T-helper 17 cell (primary cell): ENCODE measurements at regions not wholly inside any gene's neighbourhood (a gene's known extent, or its start where the extent isn't known, plus 50 kb on each side); places are given as distances from the start of the nearest gene placed in this dataset.
"Not testable (repeated sequence)": the region's sequence is repeated elsewhere in the genome, so short reads cannot be mapped to it uniquely, and the experiment has no call there.

Experiments
- ATAC-seq: fragments of 150-1000 bp; cut with Tn5 transposase; 2 replicates; pipeline ENCODE4 v1.10.0; 2021; ENCODE audit warnings: mild to moderate bottlenecking, moderate library complexity
- DNase-seq, 3 donors: peaks; one replicate each; pipeline versions ENCODE4 v3.0.0 to v3.0.0-alpha.2; 2020 to 2021
- H3K9me3 ChIP-seq: one replicate; pipeline ENCODE4 v1.7.0; 2013; ENCODE audit warnings: low read length, mild to moderate bottlenecking; ENCODE audit not compliant: control insufficient read depth, poor library complexity, severe bottlenecking
- H3K27ac Mint-ChIP-seq: one replicate; pipeline ENCODE4 v1.8.0; 2022; ENCODE audit warnings: mild to moderate bottlenecking, moderate library complexity, mixed read lengths
- H3K27me3 Mint-ChIP-seq: one replicate; pipeline ENCODE4 v1.8.0; 2022; ENCODE audit warnings: mixed read lengths
- H3K36me3 Mint-ChIP-seq: one replicate; pipeline ENCODE4 v1.8.0; 2022; ENCODE audit warnings: low read depth, mixed read lengths
- H3K4me1 Mint-ChIP-seq: one replicate; pipeline ENCODE4 v1.8.0; 2022; ENCODE audit warnings: mild to moderate bottlenecking, mixed read lengths
- H3K4me3 Mint-ChIP-seq: one replicate; pipeline ENCODE4 v1.8.0; 2022; ENCODE audit warnings: mild to moderate bottlenecking, moderate library complexity, mixed read lengths

GRCh38 chr7:68074242-68074641 lies 1077.6 kb downstream of the TYW1 start:
- Mint-ChIP-seq H3K36me3 (no peaks in the 10 kb centered on the region), H3K27ac (no peak overlapping the region), H3K4me1 (no peaks in the 10 kb centered on the region), H3K27me3 (no peaks in the 10 kb centered on the region), H3K4me3 (no peak overlapping the region)
- H3K9me3 ChIP-seq: no peaks in the 10 kb centered on the region
- DNase-seq: no peak
- ATAC-seq: no peak

GRCh38 chr7:68078157-68078710 lies 1081.6 kb downstream of the TYW1 start:
- Mint-ChIP-seq H3K4me3 (no peak overlapping the region), H3K27me3 (no peaks in the 10 kb centered on the region), H3K27ac (no peak overlapping the region), H3K4me1 (no peaks in the 10 kb centered on the region), H3K36me3 (no peaks in the 10 kb centered on the region)
- ATAC-seq (no peak), DNase-seq (no peak)
- no peaks in the 10 kb centered on the region for H3K9me3 ChIP-seq

DNA sequence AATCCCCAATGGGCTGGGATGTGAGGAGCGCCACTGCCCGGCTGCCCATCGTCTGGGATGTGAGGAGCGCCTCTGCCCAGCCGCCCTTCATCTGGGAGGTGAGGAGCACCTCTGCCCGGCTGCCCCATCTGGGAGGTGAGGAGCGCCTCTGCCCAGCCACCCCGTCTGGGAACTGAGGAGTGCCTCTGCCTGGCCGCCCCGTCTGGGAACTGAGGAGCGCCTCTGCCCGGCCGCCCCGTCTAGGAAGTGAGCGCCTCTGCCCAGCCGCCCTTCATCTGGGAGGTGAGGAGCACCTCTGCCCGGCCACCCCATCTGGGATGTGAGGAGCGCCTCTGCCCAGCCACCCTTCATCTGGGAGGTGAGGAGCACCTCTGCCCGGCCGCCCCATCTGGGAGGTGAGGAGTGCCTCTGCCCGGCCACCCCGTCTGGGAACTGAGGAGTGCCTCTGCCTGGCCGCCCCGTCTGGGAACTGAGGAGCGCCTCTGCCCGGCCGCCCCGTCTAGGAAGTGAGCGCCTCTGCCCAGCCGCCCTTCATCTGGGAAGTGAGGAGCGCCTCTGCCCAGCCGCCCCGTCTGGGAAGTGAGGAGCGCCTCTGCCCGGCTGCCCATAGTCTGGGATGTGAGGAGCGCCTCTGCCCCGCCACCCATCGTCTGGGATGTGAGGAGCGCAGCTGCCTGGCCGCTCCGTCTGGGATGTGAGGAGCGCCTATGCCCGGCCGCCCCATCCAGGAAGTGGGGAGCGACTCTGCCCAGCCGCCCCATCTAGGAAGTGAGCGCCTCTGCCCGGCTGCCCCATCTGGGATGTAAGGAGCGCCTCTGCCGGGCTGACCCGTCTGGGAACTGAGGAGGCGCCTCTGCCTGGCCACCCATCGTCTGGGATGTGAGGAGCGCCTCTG lies 1085.7 kb downstream of the TYW1 start:
- not testable (repeated sequence) for H3K36me3 Mint-ChIP-seq, DNase-seq, H3K27me3 Mint-ChIP-seq, H3K4me3 Mint-ChIP-seq, H3K9me3 ChIP-seq, H3K27ac Mint-ChIP-seq, H3K4me1 Mint-ChIP-seq, ATAC-seq

DNA sequence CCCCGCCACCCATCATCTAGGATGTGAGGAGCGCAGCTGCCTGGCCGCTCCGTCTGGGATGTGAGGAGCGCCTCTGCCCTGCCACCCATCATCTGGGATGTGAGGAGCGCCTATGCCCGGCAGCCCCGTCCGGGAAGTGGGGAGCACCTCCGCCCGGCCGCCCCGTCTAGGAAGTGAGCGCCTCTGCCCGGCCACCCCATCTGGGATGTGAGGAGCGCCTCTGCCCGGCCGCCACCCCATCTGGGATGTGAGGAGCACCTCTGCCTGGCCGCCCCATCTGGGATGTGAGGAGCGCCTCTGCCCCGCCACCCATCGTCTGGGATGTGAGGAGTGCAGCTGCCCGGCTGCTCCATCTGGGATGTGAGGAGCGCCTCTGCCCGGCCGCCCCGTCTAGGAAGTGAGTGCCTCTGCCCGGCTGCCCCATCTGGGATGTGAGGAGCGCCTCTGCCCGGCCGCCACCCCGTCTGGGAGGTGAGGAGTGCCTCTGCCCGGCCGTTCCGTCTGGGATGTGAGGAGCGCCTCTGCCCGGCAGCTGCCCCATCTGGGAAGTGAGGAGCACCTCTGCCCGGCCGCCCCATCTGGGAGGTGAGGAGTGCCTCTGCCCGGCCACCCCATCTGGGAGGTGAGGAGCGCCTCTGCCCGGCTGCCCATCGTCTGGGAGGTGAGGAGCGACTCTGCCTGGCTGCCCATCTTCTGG lies 1086.5 kb downstream of the TYW1 start:
- not testable (repeated sequence) for H3K27ac Mint-ChIP-seq, ATAC-seq, H3K9me3 ChIP-seq, H3K36me3 Mint-ChIP-seq, H3K27me3 Mint-ChIP-seq, DNase-seq, H3K4me3 Mint-ChIP-seq, H3K4me1 Mint-ChIP-seq

DNA sequence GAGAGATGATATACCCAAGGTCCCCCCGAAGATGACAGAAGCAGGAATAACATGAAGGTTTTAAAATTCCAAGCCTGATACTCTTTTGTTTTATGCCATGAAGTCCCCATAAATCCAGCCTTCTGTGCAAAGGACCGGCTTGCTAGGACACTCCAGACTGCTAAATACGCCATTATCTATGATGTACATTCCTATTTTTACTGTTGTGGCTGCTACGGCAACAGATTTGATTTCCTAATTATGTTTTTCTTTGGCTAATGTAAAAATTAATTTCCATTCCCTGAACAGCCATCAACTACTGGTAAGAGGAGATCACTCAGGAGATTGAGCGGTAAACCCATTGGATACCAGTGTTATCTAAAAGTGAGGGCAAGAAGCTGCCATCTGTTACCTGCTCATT lies 1090.8 kb downstream of the TYW1 start:
- ATAC-seq: no peak
- Mint-ChIP-seq H3K27ac (no peak overlapping the region), H3K4me3 (no peak overlapping the region), H3K36me3 (no peaks in the 10 kb centered on the region), H3K27me3 (no peaks in the 10 kb centered on the region), H3K4me1 (no peaks in the 10 kb centered on the region)
- no peaks in the 10 kb centered on the region for H3K9me3 ChIP-seq
- no peak for DNase-seq

DNA sequence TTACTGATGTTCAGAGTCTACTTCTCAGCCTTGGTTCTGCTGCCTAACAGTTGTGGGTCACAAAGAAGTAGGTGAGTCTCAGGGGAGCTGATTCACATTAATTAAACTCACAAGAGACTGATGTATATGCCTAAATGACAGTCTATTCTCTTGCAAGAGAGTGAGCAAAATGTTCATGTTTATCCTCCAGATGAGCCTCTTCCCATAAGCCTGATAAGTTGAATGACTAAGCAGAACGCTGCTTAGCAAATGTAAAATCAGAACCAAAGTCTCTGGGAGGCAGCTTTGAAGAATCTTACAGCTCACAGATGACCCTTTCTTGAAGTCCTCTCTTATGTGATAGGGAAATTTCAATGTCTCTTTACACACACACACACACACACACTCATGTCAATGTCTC lies 1092.2 kb downstream of the TYW1 start:
- H3K4me1 Mint-ChIP-seq: no peaks in the 10 kb centered on the region
- no peaks in the 10 kb centered on the region for H3K9me3 ChIP-seq
- ATAC-seq: no peak
- no peaks in the 10 kb centered on the region for H3K27me3 Mint-ChIP-seq
- no peak for DNase-seq
- H3K4me3 Mint-ChIP-seq: no peak overlapping the region
- H3K36me3 Mint-ChIP-seq: peaks cover 2% of the 10 kb centered on the region
- H3K27ac Mint-ChIP-seq: no peak overlapping the region

- H3K9me3 ChIP-seq, H3K27ac Mint-ChIP-seq, DNase-seq, H3K36me3 Mint-ChIP-seq, H3K4me3 Mint-ChIP-seq, H3K27me3 Mint-ChIP-seq, H3K4me1 Mint-ChIP-seq, ATAC-seq: not testable (repeated sequence)
These were observed 1093.6 kb downstream of the TYW1 start for GRCh38 chr7:68090256-68090655.

DNA sequence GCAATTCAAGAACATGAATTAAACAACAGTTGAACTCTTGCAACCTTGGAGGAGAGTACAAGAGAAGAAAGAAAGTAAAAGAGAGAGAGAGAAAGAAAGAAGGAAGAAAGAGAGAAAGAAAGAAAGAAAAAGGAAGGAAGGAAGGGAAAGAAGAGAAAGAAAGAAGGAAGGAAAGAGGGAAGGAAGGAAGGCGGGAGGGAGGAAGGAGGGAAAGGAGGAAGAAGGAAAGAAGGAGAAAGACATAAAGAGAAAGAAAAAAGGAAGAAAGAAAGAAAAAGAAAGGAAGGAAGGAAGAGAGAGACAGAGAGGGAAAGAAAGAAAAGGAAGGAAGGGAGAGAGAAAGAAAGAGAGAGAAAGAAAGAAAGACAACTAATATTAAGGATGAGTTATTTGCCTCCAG lies 1106.7 kb downstream of the TYW1 start:
- DNase-seq (no peak), ATAC-seq (no peak)
- Mint-ChIP-seq H3K4me3 (no peak overlapping the region), H3K4me1 (no peaks in the 10 kb centered on the region), H3K27me3 (no peaks in the 10 kb centered on the region), H3K27ac (no peak overlapping the region), H3K36me3 (no peaks in the 10 kb centered on the region)
- no peaks in the 10 kb centered on the region for H3K9me3 ChIP-seq

- DNase-seq (no peak), ATAC-seq (no peak)
- Mint-ChIP-seq H3K36me3 (no peaks in the 10 kb centered on the region), H3K27ac (no peak overlapping the region), H3K4me1 (no peaks in the 10 kb centered on the region), H3K27me3 (no peaks in the 10 kb centered on the region), H3K4me3 (no peak overlapping the region)
- H3K9me3 ChIP-seq: no peaks in the 10 kb centered on the region
These were observed 1110.6 kb downstream of the TYW1 start for GRCh38 chr7:68107261-68107660.

DNA sequence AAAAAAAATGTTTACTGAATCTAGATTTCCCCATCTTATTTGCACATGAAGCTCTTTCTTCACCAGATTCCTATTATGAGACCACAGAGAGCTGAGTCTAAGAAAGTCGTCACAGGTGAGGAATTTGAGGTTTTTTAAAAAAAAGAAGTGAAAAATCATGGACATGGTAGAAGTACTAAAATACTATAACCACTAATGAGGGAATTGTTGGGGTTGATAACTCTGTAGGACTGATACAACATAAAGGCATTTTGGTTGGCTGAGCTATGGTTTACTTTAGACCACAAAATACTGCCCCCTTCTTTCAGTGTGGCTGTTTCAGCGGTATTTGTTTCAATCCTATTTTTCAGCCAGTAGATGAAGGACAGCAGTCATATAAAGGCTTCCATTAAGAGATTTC lies 1111.3 kb downstream of the TYW1 start:
- Mint-ChIP-seq H3K27me3 (no peaks in the 10 kb centered on the region), H3K4me1 (no peaks in the 10 kb centered on the region), H3K36me3 (no peaks in the 10 kb centered on the region), H3K27ac (no peak overlapping the region), H3K4me3 (no peak overlapping the region)
- ATAC-seq (no peak), DNase-seq (no peak)
- H3K9me3 ChIP-seq: no peaks in the 10 kb centered on the region

DNA sequence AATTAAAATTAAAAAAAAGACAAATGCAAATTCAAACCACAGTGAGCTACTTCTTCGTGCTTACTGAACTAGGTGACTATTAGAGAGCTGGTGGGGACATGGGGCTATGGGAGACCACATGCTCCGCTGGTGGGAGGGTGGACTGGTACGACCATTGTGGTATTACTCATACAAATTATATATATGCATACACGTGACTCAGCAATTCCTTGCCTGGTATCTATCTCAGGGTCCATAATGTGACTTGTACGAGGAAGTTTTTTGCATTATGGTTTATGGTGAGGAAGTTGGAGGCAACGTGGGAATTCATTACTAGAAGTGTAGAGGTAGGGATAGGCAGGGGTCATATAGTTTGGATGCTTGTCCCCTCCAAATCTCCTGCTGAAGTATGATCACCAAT lies 1112.7 kb downstream of the TYW1 start:
- ATAC-seq (no peak), DNase-seq (no peak)
- Mint-ChIP-seq H3K27me3 (no peaks in the 10 kb centered on the region), H3K36me3 (no peaks in the 10 kb centered on the region), H3K4me1 (no peaks in the 10 kb centered on the region), H3K27ac (no peak overlapping the region), H3K4me3 (no peak overlapping the region)
- no peaks in the 10 kb centered on the region for H3K9me3 ChIP-seq

DNA sequence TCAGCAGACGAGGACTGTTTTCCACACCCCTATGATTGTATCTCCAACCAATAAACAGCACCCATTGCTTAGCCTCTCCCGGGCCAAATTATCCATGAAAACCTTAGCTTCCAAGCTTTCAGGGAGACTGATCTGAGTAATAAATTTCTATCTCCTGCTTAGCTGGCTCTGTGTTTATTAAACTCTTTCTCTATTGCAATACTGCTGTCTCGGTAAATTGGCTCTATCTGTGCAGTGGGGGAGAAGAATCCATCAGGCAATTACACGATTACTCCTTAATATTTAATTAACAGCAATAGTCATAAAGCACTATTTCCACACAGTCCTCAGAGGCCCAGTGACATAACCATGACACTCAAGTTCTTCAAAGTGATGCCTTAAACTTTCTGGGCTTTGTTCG lies 1122.8 kb downstream of the TYW1 start:
- Mint-ChIP-seq H3K27ac (no peak overlapping the region), H3K27me3 (no peaks in the 10 kb centered on the region), H3K4me1 (no peaks in the 10 kb centered on the region)

GRCh38 chr7:68121056-68121455 lies 1124.4 kb downstream of the TYW1 start:
- Mint-ChIP-seq H3K27ac (no peak overlapping the region), H3K27me3 (no peaks in the 10 kb centered on the region), H3K4me1 (no peaks in the 10 kb centered on the region), H3K4me3 (no peak overlapping the region), H3K36me3 (no peaks in the 10 kb centered on the region)
- H3K9me3 ChIP-seq: peaks cover 4% of the 10 kb centered on the region
- no peak for ATAC-seq
- no peak for DNase-seq

More for the DNA sequence above, 1122.8 kb downstream of the TYW1 start:
- ATAC-seq: no peak
- no peak overlapping the region for H3K4me3 Mint-ChIP-seq
- no peaks in the 10 kb centered on the region for H3K36me3 Mint-ChIP-seq
- H3K9me3 ChIP-seq: peaks cover 4% of the 10 kb centered on the region
- no peak for DNase-seq
